ENCODE measurements at regions not wholly inside any gene's neighbourhood (a gene's known extent, or its start where the extent isn't known, plus 50 kb on each side); places are given as distances from the start of the nearest gene placed in this dataset.

- ChIA-PET CTCF (ENCODE audit: low intra/inter-chr PET ratio, low total read pairs) (no interaction called here), POLR2A (no interaction called here)
- no TSS peak for BruUV-seq (replicated peaks)
- Histone ChIP-seq H3K9me3 (ENCODE audit: low read length) (no peaks in the 10 kb centered on the region), H4K20me1 (ENCODE audit: insufficient read depth, low read length) (no peaks in the 10 kb centered on the region), H3K79me2 (ENCODE audit: insufficient read depth, low read length) (no peaks in the 10 kb centered on the region), H3K36me3 (replicated peaks in 1 of 2; ENCODE audit: control insufficient read depth in 1 of 2, insufficient read depth in 2 of 2, low read length in 2 of 2) (no peaks in the 10 kb centered on the region), H3K27ac (ENCODE audit: extremely low read length, insufficient read depth, low read length) (no peak overlapping the region), H3K27me3 (ENCODE audit: control insufficient read depth in 1 of 2, insufficient read depth in 2 of 2, low read length in 2 of 2) (peaks cover 0 to 5% of the 10 kb centered on the region in 2 experiments; a peak in 1 of 5 replicates), H2AFZ (ENCODE audit: low read length) (no peak overlapping the region), H3K4me3 (replicated peaks in 1 of 3; ENCODE audit: insufficient read depth in 1 of 3, low read depth in 2 of 3, low read length in 3 of 3) (no peak overlapping the region), H3K4me1 (ENCODE audit: insufficient read depth, low read length) (no peaks in the 10 kb centered on the region), H3K9ac (ENCODE audit: insufficient read depth, low read depth, low read length) (no peak overlapping the region), H3K4me2 (ENCODE audit: low read depth, low read length) (no peak overlapping the region)
- intact Hi-C loops (cut with micrococcal nuclease; ENCODE audit: unreplicated experiment) (no loop called here), in situ Hi-C loops (cut with HindIII; ENCODE audit: extremely low pct_ligation_motif_present, low pct_unique_long_range_greater_than_20kb) (no loop called here)
- FAIRE-seq: no peak
- TF ChIP-seq ARNT (IDR thresholded peaks at IDR 0.05) (no peak), ZBTB33 (CRISPR knock-in tag; IDR thresholded peaks at IDR 0.05) (no peak), SIN3B (IDR thresholded peaks at IDR 0.05; ENCODE audit: low read length) (no peak), CCAR2 (optimal IDR thresholded peaks at IDR 0.05; ENCODE audit: low read depth, low read length) (no peak), PHF20 (CRISPR knock-in tag; IDR thresholded peaks at IDR 0.05) (no peak), CHCHD3 (CRISPR knock-in tag; IDR thresholded peaks at IDR 0.05) (no peak), ZNF512B (CRISPR knock-in tag; IDR thresholded peaks at IDR 0.05; ENCODE audit: borderline replicate concordance) (no peak), DMAP1 (CRISPR knock-in tag; IDR thresholded peaks at IDR 0.05) (no peak)
- TF ChIP-seq, protein P1, sequence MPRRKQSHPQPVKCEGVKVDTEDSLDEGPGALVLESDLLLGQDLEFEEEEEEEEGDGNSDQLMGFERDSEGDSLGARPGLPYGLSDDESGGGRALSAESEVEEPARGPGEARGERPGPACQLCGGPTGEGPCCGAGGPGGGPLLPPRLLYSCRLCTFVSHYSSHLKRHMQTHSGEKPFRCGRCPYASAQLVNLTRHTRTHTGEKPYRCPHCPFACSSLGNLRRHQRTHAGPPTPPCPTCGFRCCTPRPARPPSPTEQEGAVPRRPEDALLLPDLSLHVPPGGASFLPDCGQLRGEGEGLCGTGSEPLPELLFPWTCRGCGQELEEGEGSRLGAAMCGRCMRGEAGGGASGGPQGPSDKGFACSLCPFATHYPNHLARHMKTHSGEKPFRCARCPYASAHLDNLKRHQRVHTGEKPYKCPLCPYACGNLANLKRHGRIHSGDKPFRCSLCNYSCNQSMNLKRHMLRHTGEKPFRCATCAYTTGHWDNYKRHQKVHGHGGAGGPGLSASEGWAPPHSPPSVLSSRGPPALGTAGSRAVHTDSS (CRISPR knock-in tag; conservative IDR thresholded peaks at IDR 0.05): no peak
- TF ChIP-seq, protein P2, sequence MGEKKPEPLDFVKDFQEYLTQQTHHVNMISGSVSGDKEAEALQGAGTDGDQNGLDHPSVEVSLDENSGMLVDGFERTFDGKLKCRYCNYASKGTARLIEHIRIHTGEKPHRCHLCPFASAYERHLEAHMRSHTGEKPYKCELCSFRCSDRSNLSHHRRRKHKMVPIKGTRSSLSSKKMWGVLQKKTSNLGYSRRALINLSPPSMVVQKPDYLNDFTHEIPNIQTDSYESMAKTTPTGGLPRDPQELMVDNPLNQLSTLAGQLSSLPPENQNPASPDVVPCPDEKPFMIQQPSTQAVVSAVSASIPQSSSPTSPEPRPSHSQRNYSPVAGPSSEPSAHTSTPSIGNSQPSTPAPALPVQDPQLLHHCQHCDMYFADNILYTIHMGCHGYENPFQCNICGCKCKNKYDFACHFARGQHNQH (CRISPR knock-in tag; IDR thresholded peaks at IDR 0.05): no peak
- no peak for DNase-seq (ENCODE audit: low spot score)
- 11% methylated on average over 13 of the region's 13 CpGs for WGBS (ENCODE audit: low lambda C conversion rate)
- ATAC-seq: no peak
Measured at GRCh38 chr11:134893810-134894685, 482.0 kb upstream of the B3GAT1 start.
